ENCODE measurements at regions not wholly inside any gene's neighbourhood (a gene's known extent, or its start where the extent isn't known, plus 50 kb on each side); places are given as distances from the start of the nearest gene placed in this dataset.

GRCh38 chr2:228701506-228701905, 520.0 kb upstream of the SPHKAP start:
- DNase-seq, result no peak

- DNase-seq, result no peak
Measured at GRCh38 chr2:228700638-228701037, 519.2 kb upstream of the SPHKAP start.

- DNase-seq, result no peak
Measured at GRCh38 chr2:228699888-228700287, 518.4 kb upstream of the SPHKAP start.

- DNase-seq, result peak in 1 of 2 experiments; percentile 26
Measured at GRCh38 chr2:228699400-228699799, 517.9 kb upstream of the SPHKAP start.

- DNase-seq, result no peak
Measured at GRCh38 chr2:228698963-228699362, 517.5 kb upstream of the SPHKAP start.

GRCh38 chr2:228697456-228697855, 516.0 kb upstream of the SPHKAP start:
- DNase-seq, result no peak

GRCh38 chr2:228690681-228691080, 509.2 kb upstream of the SPHKAP start:
- no peak for DNase-seq

GRCh38 chr2:228689053-228689452, 507.6 kb upstream of the SPHKAP start:
- peak; percentile 27 to 59 for DNase-seq

GRCh38 chr2:228688007-228688645, 506.6 kb upstream of the SPHKAP start:
- no peak for DNase-seq

- no peak for DNase-seq
Measured at GRCh38 chr2:228681979-228682378, 500.5 kb upstream of the SPHKAP start.

- peak in 1 of 2 experiments; percentile 37 for DNase-seq
Measured at GRCh38 chr2:228681426-228681825, 499.9 kb upstream of the SPHKAP start.

GRCh38 chr2:228678110-228678509, 496.6 kb upstream of the SPHKAP start:
- DNase-seq, result no peak

GRCh38 chr2:228675646-228676045, 494.2 kb upstream of the SPHKAP start:
- no peak for DNase-seq

- no peak for DNase-seq
Measured at GRCh38 chr2:228675091-228675490, 493.6 kb upstream of the SPHKAP start.

GRCh38 chr2:228673876-228674554, 492.5 kb upstream of the SPHKAP start:
- DNase-seq, result no peak

- DNase-seq, result no peak
Measured at GRCh38 chr2:228669690-228670089, 488.2 kb upstream of the SPHKAP start.

- DNase-seq, result no peak
Measured at GRCh38 chr2:228665232-228665631, 483.7 kb upstream of the SPHKAP start.

- DNase-seq, result no peak
Measured at GRCh38 chr2:228658998-228659397, 477.5 kb upstream of the SPHKAP start.

GRCh38 chr2:228657807-228658402, 476.4 kb upstream of the SPHKAP start:
- peak in 1 of 2 experiments; percentile 53 for DNase-seq

- DNase-seq, result no peak
Measured at GRCh38 chr2:228655331-228655730, 473.8 kb upstream of the SPHKAP start.

GRCh38 chr2:228654707-228655106, 473.2 kb upstream of the SPHKAP start:
- no peak for DNase-seq

- no peak for DNase-seq
Measured at GRCh38 chr2:228653884-228654283, 472.4 kb upstream of the SPHKAP start.

GRCh38 chr2:228652366-228652765, 470.9 kb upstream of the SPHKAP start:
- no peak for DNase-seq

- DNase-seq, result no peak
Measured at GRCh38 chr2:228649876-228650275, 468.4 kb upstream of the SPHKAP start.
